IMR-90 (cell line): ENCODE measurements at regions not wholly inside any gene's neighbourhood (a gene's known extent, or its start where the extent isn't known, plus 50 kb on each side); places are given as distances from the start of the nearest gene placed in this dataset. TPM values are rescaled to one million over a fixed set of nuclear protein-coding genes. Genes with fewer than 3 reads are reported as not detected.

Source experiments
- ATAC-seq: fragments of 200-7000 bp; cut with Tn5 transposase; 2 replicates; pipeline ENCODE4 v1.9.1; 2020; ENCODE audit warnings: low read depth, mild to moderate bottlenecking, moderate library complexity
- BruUV-seq: library from RNA; stranded (reverse); fragments of 400-500 nt; replicated peaks from 2 replicates; lab custom pipeline; 2021; lab: Mats Ljungman, UMichigan
- CTCF ChIA-PET: fragments of 300-600 bp; formaldehyde crosslinking; extraction: SDS; loops from one replicate; lab custom pipeline; 2021; ENCODE audit warnings: antibody characterized with exemption; lab: Yijun Ruan, JAX
- POLR2A ChIA-PET: fragments of 300-600 bp; sonication (Branson Sonifier 250); formaldehyde crosslinking; loops from one replicate; lab custom pipeline; 2022; ENCODE audit warnings: antibody characterized with exemption; ENCODE audit not compliant: unreplicated experiment; lab: Charles Lee
- DNase-seq: peaks from one replicate; pipeline ENCODE4 v3.0.0; 2013
- H2AFZ ChIP-seq: replicated peaks from 2 replicates; pipeline ENCODE3; 2013; ENCODE audit warnings: low read length, mild to moderate bottlenecking; ENCODE audit not compliant: poor library complexity
- H2AK5ac ChIP-seq: 2 replicates; pipeline ENCODE4 v1.6.1; 2013; ENCODE audit warnings: low read depth, low read length, inconsistent platforms
- H2AK9ac ChIP-seq: replicated peaks from 2 replicates; pipeline ENCODE3; 2013; ENCODE audit warnings: mild to moderate bottlenecking, low read depth, low read length, moderate library complexity; ENCODE audit not compliant: poor library complexity
- H2BK120ac ChIP-seq: 2 replicates; pipeline ENCODE4 v1.6.1; 2013; ENCODE audit warnings: low read depth, low read length, inconsistent platforms
- H2BK15ac ChIP-seq: 3 replicates; pipeline ENCODE4 v1.6.1; 2013; ENCODE audit warnings: low read depth, low read length, inconsistent platforms
- H2BK20ac ChIP-seq: 2 replicates; pipeline ENCODE4 v1.6.1; 2013; ENCODE audit warnings: low read depth, mild to moderate bottlenecking, inconsistent platforms, low read length, moderate library complexity
- H2BK5ac ChIP-seq: 2 replicates; pipeline ENCODE4 v1.6.1; 2013; ENCODE audit warnings: mild to moderate bottlenecking, low read depth, low read length, inconsistent platforms; ENCODE audit not compliant: poor library complexity, severe bottlenecking
- H3K14ac ChIP-seq: replicated peaks from 2 replicates; pipeline ENCODE4 v1.6.1; 2013; ENCODE audit warnings: low read depth, low read length, inconsistent platforms
- H3K18ac ChIP-seq: 2 replicates; pipeline ENCODE4 v1.6.1; 2013; ENCODE audit warnings: low read depth, low read length, control low read depth
- H3K23ac ChIP-seq: 2 replicates; pipeline ENCODE4 v1.6.1; 2013; ENCODE audit warnings: low read depth, low read length, inconsistent platforms
- H3K27ac ChIP-seq: 2 replicates; pipeline ENCODE4 v1.5.1; 2013; ENCODE audit warnings: mild to moderate bottlenecking, control low read depth, low read length; ENCODE audit not compliant: insufficient read depth
- H3K27me3 ChIP-seq: 2 replicates; pipeline ENCODE4 v1.6.1; 2013; ENCODE audit warnings: low read length; ENCODE audit not compliant: control insufficient read depth, insufficient read depth
- H3K36me3 ChIP-seq: 2 replicates; pipeline ENCODE4 v1.6.1; 2013; ENCODE audit warnings: low read length, mixed read lengths; ENCODE audit not compliant: control insufficient read depth, insufficient read depth
- H3K4ac ChIP-seq: 2 replicates; pipeline ENCODE4 v1.6.1; 2013; ENCODE audit warnings: low read depth, low read length, inconsistent platforms
- H3K4me1 ChIP-seq: 2 replicates; pipeline ENCODE4 v1.6.1; 2013; ENCODE audit warnings: low read length, mixed read lengths; ENCODE audit not compliant: control insufficient read depth, insufficient read depth
- H3K4me2 ChIP-seq: 2 replicates; pipeline ENCODE4 v1.6.1; 2013; ENCODE audit warnings: low read depth, mild to moderate bottlenecking, control low read depth, low read length, moderate library complexity
- H3K4me3 ChIP-seq: 2 replicates; pipeline ENCODE4 v1.5.1; 2013; ENCODE audit warnings: low read depth, mild to moderate bottlenecking, control low read depth, low read length, moderate library complexity; ENCODE audit not compliant: insufficient read depth
- H3K56ac ChIP-seq: 2 replicates; pipeline ENCODE4 v1.6.1; 2013; ENCODE audit warnings: low read length, inconsistent platforms; ENCODE audit not compliant: insufficient read depth; ENCODE audit errors: extremely low read depth
- H3K79me1 ChIP-seq, 2 experiments: 2 replicates each; pipeline ENCODE4 v1.6.1; 2013; ENCODE audit warnings: low read length in 2 of 2, inconsistent platforms in 1 of 2, low read depth in 1 of 2
- H3K9ac ChIP-seq: 2 replicates; pipeline ENCODE4 v1.6.1; 2013; ENCODE audit warnings: low read depth, low read length, control low read depth
- H3K9me1 ChIP-seq: 2 replicates; pipeline ENCODE4 v1.6.1; 2013; ENCODE audit warnings: low read length, inconsistent platforms; ENCODE audit not compliant: insufficient read depth
- H3K9me3 ChIP-seq: 2 replicates; pipeline ENCODE4 v1.6.1; 2013; ENCODE audit warnings: low read length; ENCODE audit not compliant: control insufficient read depth, insufficient read depth
- H4K20me1 ChIP-seq: 2 replicates; pipeline ENCODE4 v1.6.1; 2013; ENCODE audit warnings: low read length, inconsistent platforms; ENCODE audit not compliant: insufficient read depth
- H4K5ac ChIP-seq: 2 replicates; pipeline ENCODE4 v1.6.1; 2013; ENCODE audit warnings: mild to moderate bottlenecking, low read depth, low read length, control low read depth
- H4K8ac ChIP-seq, 2 experiments: 2 replicates each; pipeline ENCODE4 v1.6.1; 2013; ENCODE audit warnings: low read depth in 2 of 2, low read length in 2 of 2, control low read depth in 1 of 2, inconsistent platforms in 1 of 2
- H4K91ac ChIP-seq: 2 replicates; pipeline ENCODE4 v1.6.1; 2013; ENCODE audit warnings: low read depth, low read length, inconsistent platforms; ENCODE audit not compliant: insufficient read depth
- BHLHE40 ChIP-seq: fragments of 150-350 bp; IDR thresholded peaks from 2 replicates; pipeline ENCODE4 v1.6.1; 2016; ENCODE audit warnings: mild to moderate bottlenecking, low read depth, low read length
- CHD1 ChIP-seq: IDR thresholded peaks from 2 replicates; pipeline ENCODE4 v1.6.1; 2012; ENCODE audit warnings: low read depth, low read length, improper control_type of control experiment
- MAFK ChIP-seq: IDR thresholded peaks from 2 replicates; pipeline ENCODE4 v1.6.1; 2012; ENCODE audit warnings: low read depth, low read length, improper control_type of control experiment
- MXI1 ChIP-seq: IDR thresholded peaks from 2 replicates; pipeline ENCODE4 v1.6.1; 2012; ENCODE audit warnings: low read depth, mild to moderate bottlenecking, low read length, moderate library complexity, borderline replicate concordance
- NFE2L2 ChIP-seq: fragments of 150-350 bp; IDR thresholded peaks from 2 replicates; pipeline ENCODE4 v1.6.1; 2016; ENCODE audit warnings: low read depth, mild to moderate bottlenecking, low read length
- WGBS, 2 experiments: methylation state at CpG; one replicate each; pipeline versions ENCODE4 v1.1.5 to v1.1.7; 2013; ENCODE audit warnings: missing lambda C conversion rate in 2 of 2; ENCODE audit not compliant: insufficient read length in 1 of 2; ENCODE audit errors: extremely low coverage in 2 of 2; 5-methylcytosine and 5-hydroxymethylcytosine counted together
- dilution Hi-C: fragments of 300-500 bp; cut with HindIII; formaldehyde crosslinking; loops from one replicate; pipeline ENCODE4 v1.14.3; 2018; ENCODE audit warnings: low sequenced_read_pairs; ENCODE audit not compliant: unreplicated experiment
- in situ Hi-C: fragments of 300-500 bp; cut with MboI; formaldehyde crosslinking; loops from 3 replicates; pipeline ENCODE4 v1.14.3; 2019; ENCODE audit warnings: low sequenced_read_pairs, inconsistent platforms, mixed read lengths
- intact Hi-C: fragments of 100-400 bp; cut with micrococcal nuclease; formaldehyde crosslinking; loops from 2 replicates; pipeline ENCODE4 v1.10.0; 2022
- microRNA-seq, 2 experiments: library from miRNA; stranded (forward) in 1 of 2; unstranded in 1 of 2; fragments of 10-50 nt in 1 of 2; fragments of <30 nt in 1 of 2; gene quantifications in 1 of 2; microRNA quantifications in 1 of 2; one replicate each; pipeline versions ENCODE3 to v1.1.0; 2013 to 2020; ENCODE audit not compliant: insufficient read depth in 1 of 2, insufficient read length in 1 of 2, unreplicated experiment in 1 of 2
- small RNA-seq, 5 experiments: library from RNA; depleted of rRNA; stranded (forward); fragments of <200 nt; gene quantifications; one replicate each; pipeline ENCODE3, GENCODE V24; 2012
- TF ChIP-seq, protein P1 (sequence below): conservative IDR thresholded peaks from 2 replicates; pipeline ENCODE4 v1.5.1; 2012; ENCODE audit warnings: mild to moderate bottlenecking, low read depth, low read length, improper control_type of control experiment

DNA sequence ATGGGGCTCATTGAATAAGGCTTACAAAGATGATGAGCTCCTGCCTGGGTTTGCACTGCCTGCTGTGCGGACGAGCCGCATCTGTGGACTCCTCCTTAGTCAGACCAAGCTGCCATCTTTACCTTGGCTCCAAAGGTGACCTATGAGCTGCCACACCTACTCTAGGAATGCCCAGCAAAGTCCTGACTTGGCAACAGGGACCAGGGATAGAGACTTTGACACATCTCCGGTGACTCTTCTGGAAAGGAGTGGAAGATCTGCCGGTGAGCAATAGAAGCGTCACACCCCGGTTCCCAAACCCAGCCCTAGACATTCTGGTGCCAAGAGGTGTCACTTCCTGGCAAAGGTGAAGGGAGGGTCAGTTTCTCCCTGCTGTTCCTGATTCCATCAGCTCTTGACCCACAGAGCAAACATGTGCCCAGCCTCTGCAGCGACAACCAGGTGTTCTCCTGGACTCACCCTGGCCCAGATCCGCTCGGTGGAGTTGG is 50.2 kb upstream of the GTF3A start:
- no peak overlapping the region for H3K4me2 ChIP-seq
- H2AFZ ChIP-seq = peak overlapping the region; percentile 16
- no peaks in the 10 kb centered on the region for H3K4me1 ChIP-seq
- H2AK5ac ChIP-seq = no peak overlapping the region
- ChIA-PET CTCF (interaction anchor here (2.0 to 2.9 kb wide), 2 partner anchors 12 to 453 kb away, joined by 12 to 14 read pairs; no protein-coding TSS in a partner anchor), POLR2A (no interaction called here)
- no peak overlapping the region for H4K91ac ChIP-seq
- H3K9ac ChIP-seq = no peak overlapping the region
- no peaks in the 10 kb centered on the region for H3K9me1 ChIP-seq
- DNase-seq = no peak
- H3K4ac ChIP-seq = no peak overlapping the region
- no peak for ATAC-seq
- TF ChIP-seq NFE2L2 (no peak), MAFK (no peak), MXI1 (no peak), BHLHE40 (no peak), CHD1 (no peak)
- TF ChIP-seq, protein P1, sequence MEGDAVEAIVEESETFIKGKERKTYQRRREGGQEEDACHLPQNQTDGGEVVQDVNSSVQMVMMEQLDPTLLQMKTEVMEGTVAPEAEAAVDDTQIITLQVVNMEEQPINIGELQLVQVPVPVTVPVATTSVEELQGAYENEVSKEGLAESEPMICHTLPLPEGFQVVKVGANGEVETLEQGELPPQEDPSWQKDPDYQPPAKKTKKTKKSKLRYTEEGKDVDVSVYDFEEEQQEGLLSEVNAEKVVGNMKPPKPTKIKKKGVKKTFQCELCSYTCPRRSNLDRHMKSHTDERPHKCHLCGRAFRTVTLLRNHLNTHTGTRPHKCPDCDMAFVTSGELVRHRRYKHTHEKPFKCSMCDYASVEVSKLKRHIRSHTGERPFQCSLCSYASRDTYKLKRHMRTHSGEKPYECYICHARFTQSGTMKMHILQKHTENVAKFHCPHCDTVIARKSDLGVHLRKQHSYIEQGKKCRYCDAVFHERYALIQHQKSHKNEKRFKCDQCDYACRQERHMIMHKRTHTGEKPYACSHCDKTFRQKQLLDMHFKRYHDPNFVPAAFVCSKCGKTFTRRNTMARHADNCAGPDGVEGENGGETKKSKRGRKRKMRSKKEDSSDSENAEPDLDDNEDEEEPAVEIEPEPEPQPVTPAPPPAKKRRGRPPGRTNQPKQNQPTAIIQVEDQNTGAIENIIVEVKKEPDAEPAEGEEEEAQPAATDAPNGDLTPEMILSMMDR = no peak
- peaks cover 3% of the 10 kb centered on the region; the same call in 1 of the 2 replicates for H3K9me3 ChIP-seq
- no peak overlapping the region for H2AK9ac ChIP-seq
- H3K18ac ChIP-seq = no peak overlapping the region
- H3K23ac ChIP-seq = no peak overlapping the region
- H4K20me1 ChIP-seq = no peaks in the 10 kb centered on the region
- BruUV-seq = no TSS peak
- no peaks in the 10 kb centered on the region for H3K36me3 ChIP-seq
- dilution Hi-C loops = no loop called here
- H3K79me1 ChIP-seq = no peaks in the 10 kb centered on the region
- H3K27me3 ChIP-seq = peaks cover 26% of the 10 kb centered on the region
- H4K8ac ChIP-seq = no peak overlapping the region
- H3K56ac ChIP-seq = no peak overlapping the region
- no peak overlapping the region for H3K4me3 ChIP-seq
- H3K27ac ChIP-seq = no peak overlapping the region
- intact Hi-C loops = loop anchor here (1.0 to 10.0 kb wide), 5 partner anchors 53 to 581 kb away; partner anchors contain the start of genes LNX2 and POLR1D
- no CpG with 5 or more reads among the region's 10 CpGs for WGBS, 2 experiments
- H2BK20ac ChIP-seq = no peak overlapping the region
- no peak overlapping the region for H2BK15ac ChIP-seq
- in situ Hi-C loops = loop anchor here (10.0 kb wide), 1 partner anchor 151 kb away; no protein-coding TSS in a partner anchor
- no peak overlapping the region for H4K5ac ChIP-seq
- no peak overlapping the region for H3K14ac ChIP-seq
- H2BK120ac ChIP-seq = no peak overlapping the region
- H2BK5ac ChIP-seq = no peak overlapping the region

Small RNAs in the stretch of these regions (microRNA-seq; reads per million reads assigned to microRNA genes)
- not detected for gene RNU6-70P (ENCODE audit: insufficient read depth, insufficient read length)

Small RNAs in the stretch of these regions (small RNA-seq; reads per million reads assigned to genes)
- gene RNU6-70P = 0 to 7.8 (median 1.8) reads per million in 5 experiments
